ENCODE measurements at regions not wholly inside any gene's neighbourhood (a gene's known extent, or its start where the extent isn't known, plus 50 kb on each side); places are given as distances from the start of the nearest gene placed in this dataset.

GRCh38 chr5:173527671-173528070 lies 88.8 kb downstream of the BOD1 start:
- no peak for DNase-seq (ENCODE audit: low read depth)

DNA sequence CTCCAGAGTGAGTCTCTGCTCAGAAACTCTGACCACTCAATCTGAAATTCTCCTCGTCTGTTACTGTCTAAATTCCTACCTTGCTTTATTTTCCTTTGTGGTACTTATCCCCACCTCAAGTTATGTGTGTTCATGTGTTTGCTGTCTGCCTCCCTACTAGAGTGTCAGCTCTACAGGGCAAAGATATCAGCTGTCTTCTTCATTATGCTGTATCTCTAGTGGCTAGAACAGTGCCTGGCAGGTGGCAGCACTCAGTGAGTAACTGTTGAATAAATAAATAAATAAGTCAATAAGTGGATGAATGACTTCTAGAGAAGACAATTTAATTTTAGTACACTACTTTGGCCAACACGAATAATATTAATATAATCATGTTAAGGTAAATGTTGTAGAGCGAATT lies 92.3 kb downstream of the BOD1 start:
- no peak for DNase-seq (ENCODE audit: low read depth)

GRCh38 chr5:173523388-173523787 lies 93.1 kb downstream of the BOD1 start:
- DNase-seq (ENCODE audit: low read depth): no peak

DNA sequence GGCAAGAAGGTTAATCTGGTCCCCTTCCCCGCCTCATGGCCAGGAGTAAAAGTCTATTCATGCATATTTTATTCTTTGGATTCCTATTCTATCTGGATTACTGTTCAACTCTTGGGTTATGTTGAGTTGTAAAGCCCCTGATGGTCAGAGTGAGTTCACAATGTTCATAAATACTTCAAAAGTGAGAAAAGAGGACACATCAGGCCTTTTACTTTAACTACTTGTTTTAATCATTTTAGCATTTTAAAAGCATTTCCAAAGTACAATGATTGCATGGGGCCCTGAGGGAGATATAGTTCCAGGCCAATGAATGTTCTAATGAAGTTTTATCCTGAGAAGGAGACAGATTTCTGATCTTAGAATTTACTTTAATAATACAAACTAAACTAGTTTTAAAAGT lies 93.9 kb downstream of the BOD1 start:
- DNase-seq (ENCODE audit: low read depth): no peak

- no peak for DNase-seq (ENCODE audit: low read depth)
Observed at GRCh38 chr5:173518856-173519255, 97.6 kb downstream of the BOD1 start.

GRCh38 chr5:173517648-173518047 lies 98.8 kb downstream of the BOD1 start:
- no peak for DNase-seq (ENCODE audit: low read depth)

- DNase-seq (ENCODE audit: low read depth): peak; percentile 66
Observed at GRCh38 chr5:173515526-173515925, 100.9 kb downstream of the BOD1 start.

DNA sequence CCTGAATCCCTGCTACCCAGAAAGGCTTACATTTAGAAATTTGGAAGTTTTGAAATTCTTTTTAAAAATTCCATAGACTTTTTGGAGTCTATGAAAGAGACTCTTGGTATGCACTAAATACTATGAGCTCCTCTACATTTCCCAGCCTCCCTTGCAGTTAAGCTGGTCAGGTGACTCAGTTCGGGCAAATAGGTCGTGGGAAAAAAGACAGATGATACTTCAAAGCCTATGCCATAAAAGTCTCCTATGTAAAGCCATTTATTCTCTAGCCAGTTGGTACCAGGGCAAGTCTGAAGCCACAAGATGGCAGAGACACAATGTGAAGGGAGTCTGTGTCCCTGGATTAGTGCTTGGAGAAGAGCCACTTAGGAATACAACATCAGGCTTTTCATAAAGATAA lies 101.8 kb downstream of the BOD1 start:
- no peak for DNase-seq (ENCODE audit: low read depth)

GRCh38 chr5:173513521-173513991 lies 102.9 kb downstream of the BOD1 start:
- no peak for DNase-seq (ENCODE audit: low read depth)

GRCh38 chr5:173512637-173513435 lies 103.6 kb downstream of the BOD1 start:
- DNase-seq (ENCODE audit: low read depth): no peak

- DNase-seq (ENCODE audit: low read depth): no peak
Observed at GRCh38 chr5:173509060-173509459, 107.4 kb downstream of the BOD1 start.

- no peak for DNase-seq (ENCODE audit: low read depth)
Observed at GRCh38 chr5:173507171-173507570, 109.3 kb downstream of the BOD1 start.

DNA sequence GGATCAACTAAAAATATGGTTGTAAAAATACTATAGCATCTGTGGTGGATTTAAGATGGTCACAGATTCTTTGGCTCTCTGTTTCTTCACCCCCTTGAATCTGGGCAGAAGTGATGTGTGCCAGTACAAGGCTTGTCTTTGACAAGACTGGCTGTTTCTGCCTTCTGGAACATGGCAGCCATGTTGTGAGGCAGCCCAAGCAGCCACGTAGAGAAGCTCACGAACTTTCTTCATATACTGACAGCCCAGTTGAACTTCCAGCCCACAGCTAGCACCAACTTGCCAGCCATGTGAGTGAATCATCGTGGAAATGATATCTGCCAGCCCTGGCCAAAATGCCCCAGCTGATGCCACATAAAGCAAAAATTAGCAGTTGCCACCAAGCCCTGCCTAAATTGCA lies 110.8 kb downstream of the BOD1 start:
- no peak for DNase-seq (ENCODE audit: low read depth)

DNA sequence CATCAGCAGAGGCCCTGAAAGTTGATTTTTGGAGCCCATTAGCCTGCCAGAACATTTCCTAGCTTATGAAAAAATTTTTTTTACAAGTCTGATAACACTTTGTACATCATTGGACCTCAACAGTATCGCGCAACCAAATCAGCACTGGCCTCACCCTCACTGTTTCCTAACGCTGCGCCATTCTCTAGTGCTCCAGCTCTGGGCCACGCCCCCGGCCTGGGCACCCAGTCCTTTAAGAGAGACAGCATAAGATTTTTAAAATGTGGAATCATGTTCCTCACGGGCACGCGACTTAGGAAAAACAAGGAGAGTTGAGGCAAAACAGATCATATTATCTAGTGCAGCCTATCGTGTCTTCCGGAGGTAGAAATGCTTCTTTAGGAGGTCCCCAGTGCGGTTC lies 114.5 kb downstream of the BOD1 start:
- no peak for DNase-seq (ENCODE audit: low read depth)

- DNase-seq (ENCODE audit: low read depth): no peak
Observed at GRCh38 chr5:173501271-173501670, 115.2 kb downstream of the BOD1 start.

- no peak for DNase-seq (ENCODE audit: low read depth)
Observed at GRCh38 chr5:173500213-173500560, 116.3 kb downstream of the BOD1 start.

DNA sequence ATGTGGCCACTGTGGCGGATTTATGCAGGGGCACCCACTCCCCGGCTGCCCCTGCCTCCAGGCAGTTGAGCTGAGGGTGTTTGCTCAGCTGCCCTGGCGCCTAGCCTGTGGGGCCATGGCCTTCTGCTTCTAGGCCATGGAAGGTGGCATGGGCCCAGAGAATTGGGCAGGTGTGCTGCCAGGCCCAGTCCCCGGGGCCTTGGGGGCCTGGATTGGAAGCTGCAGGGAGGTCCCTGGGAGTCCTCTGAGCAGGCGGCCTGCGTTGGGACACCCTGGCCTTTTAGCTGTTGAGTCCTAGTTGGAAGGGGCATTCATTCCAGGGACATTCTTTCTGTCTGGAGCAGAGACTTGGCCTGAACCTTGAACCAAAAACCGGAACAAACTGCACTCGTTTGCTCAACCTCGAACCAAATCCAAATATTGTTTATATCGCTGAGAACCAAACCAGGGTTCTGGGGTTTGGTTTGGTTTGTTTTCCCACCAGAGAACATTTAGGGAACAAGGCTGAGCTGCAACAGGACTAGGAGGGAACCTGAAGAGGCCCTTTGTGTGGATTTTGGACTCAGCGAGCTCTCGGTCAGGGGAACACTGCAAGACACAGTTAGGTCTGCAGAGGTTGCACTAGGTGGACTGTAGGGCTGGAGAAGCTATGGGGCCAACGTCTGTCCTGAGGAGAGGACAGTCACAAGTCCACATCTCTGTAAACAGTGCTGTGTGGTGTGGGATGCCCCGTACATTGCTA lies 116.8 kb downstream of the BOD1 start:
- no peak for DNase-seq (ENCODE audit: low read depth)

GRCh38 chr5:173498739-173499470 lies 117.5 kb downstream of the BOD1 start:
- DNase-seq (ENCODE audit: low read depth): no peak

GRCh38 chr5:173498286-173498685 lies 118.2 kb downstream of the BOD1 start:
- DNase-seq (ENCODE audit: low read depth): peak; percentile 67

- no peak for DNase-seq (ENCODE audit: low read depth)
Observed at GRCh38 chr5:173497685-173498084, 118.8 kb downstream of the BOD1 start.

DNA sequence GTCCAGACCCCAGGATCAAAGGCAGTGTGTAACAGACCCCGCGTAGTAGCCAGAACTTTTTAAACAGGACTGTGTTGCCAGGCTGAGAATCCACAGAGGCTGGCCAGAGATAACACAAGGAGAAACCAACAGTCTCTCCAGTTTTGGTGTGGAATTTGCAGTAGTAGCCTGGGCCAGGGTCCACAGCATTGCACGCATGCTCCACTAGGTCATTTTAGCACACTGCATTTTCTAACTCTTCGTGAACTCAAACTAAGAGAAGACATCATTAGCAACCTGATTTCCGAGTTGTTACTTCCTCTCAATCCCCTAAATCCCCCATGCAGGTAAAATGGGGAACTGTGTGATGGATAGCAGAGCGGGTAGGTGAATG lies 119.6 kb downstream of the BOD1 start:
- DNase-seq (ENCODE audit: low read depth): no peak

DNA sequence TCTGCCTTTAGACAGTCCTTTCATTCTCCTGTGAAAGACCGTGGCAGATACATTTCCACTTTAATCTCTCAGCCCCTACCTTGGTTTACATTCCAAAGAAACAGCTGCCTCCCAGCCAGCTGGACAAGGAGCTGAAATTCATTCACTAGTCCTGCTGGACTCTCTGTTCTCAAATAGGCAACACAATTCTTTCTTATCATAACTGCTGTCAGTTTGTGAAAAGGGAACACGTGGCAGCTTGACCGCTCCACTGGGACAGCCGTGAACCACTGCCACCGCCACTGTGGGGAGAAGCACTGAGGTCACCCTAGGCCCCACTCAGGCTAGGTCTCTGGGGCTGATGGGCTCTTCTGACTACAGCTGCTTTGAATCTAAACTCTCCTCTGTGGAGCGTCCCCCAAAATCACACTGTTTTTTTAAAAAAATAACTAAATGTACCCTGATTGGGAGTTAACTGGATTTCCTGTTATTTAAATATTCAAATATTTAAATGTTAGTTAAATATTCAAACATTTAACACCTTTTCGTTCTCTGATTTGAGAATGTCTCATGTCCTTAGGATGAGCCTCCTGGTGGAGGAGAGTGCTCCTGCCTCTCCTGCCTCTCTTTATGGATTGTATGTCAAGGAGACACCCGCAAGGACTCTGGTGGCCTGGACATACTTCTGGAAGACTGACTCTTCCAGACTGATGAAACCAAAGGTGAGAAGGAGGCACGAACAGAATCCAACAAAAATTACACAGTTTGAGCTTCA lies 120.1 kb downstream of the BOD1 start:
- DNase-seq (ENCODE audit: low read depth): no peak
